D721Med (cell line): ENCODE measurements at regions not wholly inside any gene's neighbourhood (a gene's known extent, or its start where the extent isn't known, plus 50 kb on each side); places are given as distances from the start of the nearest gene placed in this dataset.
"Not testable (repeated sequence)": the region's sequence is repeated elsewhere in the genome, so short reads cannot be mapped to it uniquely, and the experiment has no call there.

Experiments used
- DNase-seq: peaks from one replicate; pipeline ENCODE4 v3.0.0; 2011; ENCODE audit warnings: low spot score; ENCODE audit not compliant: insufficient read length
- FAIRE-seq: peaks from 2 replicates; lab custom pipeline; 2011; peaks lifted over from hg19 to GRCh38; lab: Jason Lieb, UNC
- TF ChIP-seq, protein P1 (sequence below): IDR thresholded peaks from 2 replicates; pipeline ENCODE4 v1.5.1; 2012; ENCODE audit warnings: mild to moderate bottlenecking, control low read depth; ENCODE audit not compliant: insufficient read depth; ENCODE audit errors: missing control alignments

DNA sequence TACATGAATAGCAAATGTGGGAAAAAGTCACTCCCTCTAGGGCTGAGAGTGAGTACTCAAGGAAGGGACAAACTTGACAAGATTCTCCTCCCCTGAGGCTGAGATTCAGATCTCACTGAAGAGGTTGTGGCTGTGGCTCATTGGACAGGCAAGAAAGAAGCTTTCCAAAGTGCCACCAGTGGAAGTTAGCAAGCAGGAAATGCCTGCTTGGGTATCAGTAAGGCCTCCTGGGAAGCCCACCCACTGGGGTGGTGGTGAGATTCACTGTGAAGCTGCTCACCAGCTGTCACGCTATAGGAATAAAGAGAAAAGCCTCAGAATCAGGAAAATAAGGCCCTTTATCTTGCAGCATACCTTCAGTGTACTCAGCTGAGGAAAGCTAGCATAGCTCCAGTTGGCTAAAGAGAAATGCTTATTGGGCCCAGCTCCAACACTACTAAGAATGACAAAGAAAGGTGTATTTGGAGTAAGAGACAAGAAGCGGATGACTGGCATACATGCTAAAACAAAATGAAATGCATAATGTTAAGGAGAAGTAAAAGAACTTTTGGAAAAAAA, 274.4 kb upstream of the TOM1L1 start:
- DNase-seq (no peak), FAIRE-seq (no peak)
- TF ChIP-seq, protein P1, sequence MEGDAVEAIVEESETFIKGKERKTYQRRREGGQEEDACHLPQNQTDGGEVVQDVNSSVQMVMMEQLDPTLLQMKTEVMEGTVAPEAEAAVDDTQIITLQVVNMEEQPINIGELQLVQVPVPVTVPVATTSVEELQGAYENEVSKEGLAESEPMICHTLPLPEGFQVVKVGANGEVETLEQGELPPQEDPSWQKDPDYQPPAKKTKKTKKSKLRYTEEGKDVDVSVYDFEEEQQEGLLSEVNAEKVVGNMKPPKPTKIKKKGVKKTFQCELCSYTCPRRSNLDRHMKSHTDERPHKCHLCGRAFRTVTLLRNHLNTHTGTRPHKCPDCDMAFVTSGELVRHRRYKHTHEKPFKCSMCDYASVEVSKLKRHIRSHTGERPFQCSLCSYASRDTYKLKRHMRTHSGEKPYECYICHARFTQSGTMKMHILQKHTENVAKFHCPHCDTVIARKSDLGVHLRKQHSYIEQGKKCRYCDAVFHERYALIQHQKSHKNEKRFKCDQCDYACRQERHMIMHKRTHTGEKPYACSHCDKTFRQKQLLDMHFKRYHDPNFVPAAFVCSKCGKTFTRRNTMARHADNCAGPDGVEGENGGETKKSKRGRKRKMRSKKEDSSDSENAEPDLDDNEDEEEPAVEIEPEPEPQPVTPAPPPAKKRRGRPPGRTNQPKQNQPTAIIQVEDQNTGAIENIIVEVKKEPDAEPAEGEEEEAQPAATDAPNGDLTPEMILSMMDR, result no peak

DNA sequence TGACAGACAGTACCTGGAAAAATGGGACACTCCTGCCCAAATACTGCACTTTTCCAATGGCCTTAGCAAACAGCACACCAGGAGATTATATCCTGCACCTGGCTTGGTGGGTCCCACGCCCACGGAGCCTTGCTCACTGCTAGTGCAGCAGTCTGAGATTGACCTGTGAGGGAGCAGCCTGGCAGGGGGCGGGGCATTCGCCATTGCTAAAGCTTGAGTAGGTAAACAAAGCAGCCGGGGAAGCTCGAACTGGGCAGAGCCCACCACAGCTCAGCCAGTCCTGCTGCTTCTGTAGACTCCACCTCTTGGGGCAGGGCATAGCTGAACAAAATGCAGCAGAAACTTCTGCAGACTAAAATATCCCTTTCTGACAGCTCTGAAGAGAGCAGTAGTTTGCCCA, 261.2 kb upstream of the TOM1L1 start:
- FAIRE-seq, DNase-seq: not testable (repeated sequence)

DNA sequence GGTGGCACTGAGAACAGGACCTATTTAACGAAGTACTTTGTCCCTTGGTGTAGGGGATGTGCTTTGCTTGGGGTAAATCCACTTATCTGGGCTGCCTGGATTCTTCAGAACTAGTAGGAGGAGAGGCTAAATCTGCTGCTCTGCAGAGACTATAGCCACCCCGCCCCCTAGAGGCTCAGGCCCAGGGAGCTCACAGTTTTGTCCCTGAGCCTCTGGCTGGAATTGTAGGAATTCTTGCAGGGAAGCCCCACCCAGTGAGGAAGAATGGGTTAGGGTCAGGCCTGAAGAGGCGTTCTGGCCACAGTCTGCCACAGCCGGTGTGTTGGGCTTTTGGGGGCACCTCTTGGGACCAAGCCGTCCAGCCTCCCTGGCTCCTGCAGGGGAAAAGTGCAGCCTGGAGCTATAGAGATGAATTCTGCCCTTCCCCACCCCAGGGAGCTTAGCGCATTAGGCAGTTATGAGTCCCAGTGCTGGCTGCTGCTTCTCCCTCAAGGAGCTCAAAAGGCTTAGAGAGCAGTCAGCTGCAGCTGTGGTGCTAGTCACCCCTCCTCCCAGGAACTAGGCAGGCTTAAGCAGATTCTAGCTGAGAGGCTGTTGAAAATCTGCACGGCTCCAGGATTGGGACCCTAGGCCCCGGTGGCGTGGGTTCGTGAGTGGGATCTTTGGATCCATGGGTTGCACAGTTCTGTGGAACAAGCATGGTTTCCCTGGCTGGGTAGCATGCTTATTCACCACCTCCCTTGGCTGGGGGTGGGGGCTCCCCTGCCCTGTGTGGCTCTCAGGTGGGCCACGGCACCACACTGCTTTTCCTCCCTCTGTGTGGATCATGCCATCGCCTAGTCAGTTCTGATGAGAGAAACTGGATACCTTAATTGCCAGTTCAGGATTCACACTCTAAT, 237.4 kb upstream of the TOM1L1 start:
- TF ChIP-seq, protein P1, result peak; percentile 19
- DNase-seq (no peak), FAIRE-seq (no peak)

DNA sequence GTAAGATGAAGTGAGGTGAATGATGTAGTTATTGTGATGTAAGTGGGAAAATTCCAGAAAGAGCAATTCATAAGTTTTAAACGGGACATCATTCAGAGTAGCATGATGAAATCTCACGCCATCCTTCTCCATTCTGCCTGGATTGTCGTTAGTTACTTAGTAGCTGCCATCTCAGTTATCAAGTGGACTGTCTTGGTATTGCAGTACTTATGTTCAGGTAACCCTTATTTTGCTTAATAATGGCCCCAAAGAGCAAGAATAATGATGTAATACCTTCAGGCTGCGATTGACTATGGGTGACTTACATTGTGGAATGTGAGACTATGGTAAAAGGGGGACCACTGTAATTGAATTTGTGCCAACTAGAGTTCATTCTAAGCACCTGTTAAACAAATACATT, 234.1 kb upstream of the TOM1L1 start:
- TF ChIP-seq, protein P1, result no peak
- DNase-seq (no peak), FAIRE-seq (no peak)

DNA sequence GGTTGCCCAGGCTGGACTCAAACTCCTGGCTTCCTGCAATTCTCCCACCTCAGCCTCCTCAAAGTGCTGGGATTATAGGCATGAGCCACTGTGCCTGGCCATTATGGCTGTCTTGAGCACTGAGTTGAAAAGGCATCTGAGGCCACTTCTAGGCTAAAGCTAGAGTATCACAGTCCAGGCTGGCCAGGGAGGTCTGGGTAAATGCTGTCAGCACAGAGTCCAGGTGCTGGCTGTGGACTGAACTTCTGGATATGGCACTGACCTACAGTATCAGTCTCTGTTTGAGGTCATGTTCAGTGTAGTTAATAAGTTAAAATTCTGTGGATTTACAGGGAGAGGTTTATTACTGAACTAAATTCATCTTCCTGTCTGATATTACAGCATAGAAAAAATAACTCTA, 222.5 kb upstream of the TOM1L1 start:
- no peak for DNase-seq
- TF ChIP-seq, protein P1, result no peak
- FAIRE-seq, result no peak

DNA sequence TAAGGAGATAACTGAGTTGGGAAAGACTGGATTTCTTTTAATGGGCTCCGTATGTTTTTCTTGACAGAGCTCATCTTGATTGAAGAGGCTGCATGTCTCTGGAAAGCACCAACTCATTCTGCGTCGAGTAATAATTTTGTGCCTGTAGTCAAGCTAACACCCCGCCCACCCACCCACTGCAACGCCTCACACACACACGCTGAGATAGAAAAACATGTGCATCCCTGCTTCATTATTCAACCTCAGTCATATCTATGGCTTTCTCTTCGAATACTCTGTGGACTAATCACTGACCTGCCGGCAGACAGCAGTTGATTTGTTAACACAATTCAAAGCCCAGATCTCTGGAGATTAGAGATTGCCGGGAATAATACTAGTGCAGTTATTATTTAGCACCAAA, 220.2 kb upstream of the TOM1L1 start:
- TF ChIP-seq, protein P1, result no peak
- DNase-seq (no peak), FAIRE-seq (no peak)

DNA sequence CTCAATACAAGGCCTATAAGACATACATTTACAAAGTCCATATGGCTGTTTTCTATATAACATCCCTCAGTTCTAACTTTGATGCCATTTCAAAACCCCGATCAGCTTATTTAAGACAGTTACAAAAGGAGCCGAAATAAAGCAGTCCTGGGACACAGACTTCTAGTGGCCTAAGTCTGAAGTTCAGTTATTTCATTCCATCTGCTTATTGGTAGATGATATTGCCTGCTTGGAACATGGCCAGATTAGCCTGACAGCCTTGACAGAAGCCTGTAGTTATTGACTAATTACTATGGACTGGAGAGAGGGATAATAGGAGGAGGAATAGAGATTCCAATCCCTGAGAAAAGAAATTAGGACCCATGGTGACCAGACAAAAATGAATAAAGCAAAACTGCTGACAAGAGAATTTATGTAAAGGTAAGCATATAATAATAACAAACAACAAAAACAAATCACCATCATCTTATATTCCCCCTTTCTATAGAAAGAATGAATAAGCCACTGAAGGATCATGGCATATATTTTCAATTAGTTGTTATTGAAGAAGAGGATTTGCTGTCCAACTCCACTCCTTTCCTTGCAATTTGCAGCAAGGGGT, 206.3 kb upstream of the TOM1L1 start:
- TF ChIP-seq, protein P1, result no peak
- DNase-seq (no peak), FAIRE-seq (no peak)

DNA sequence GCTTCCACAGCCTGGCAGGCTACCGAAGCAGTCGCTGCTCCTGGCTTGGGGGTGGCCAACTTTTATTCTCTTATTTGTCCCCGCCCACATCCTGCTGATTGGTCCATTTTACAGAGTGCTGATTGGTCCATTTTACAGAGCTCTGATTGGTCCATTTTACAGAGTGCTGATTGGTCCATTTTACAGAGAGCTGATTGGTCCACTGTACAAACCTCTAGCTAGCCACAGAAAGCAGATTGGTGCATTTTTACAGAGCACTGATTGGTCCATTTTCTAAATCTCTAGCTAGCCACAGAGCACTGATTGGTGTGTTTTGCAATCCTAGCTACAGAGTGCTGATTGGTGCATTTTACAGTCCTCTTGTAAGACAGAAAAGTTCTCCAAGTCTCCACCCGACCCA, 187.9 kb upstream of the TOM1L1 start:
- not testable (repeated sequence) for FAIRE-seq, DNase-seq
